ENCODE measurements at regions not wholly inside any gene's neighbourhood (a gene's known extent, or its start where the extent isn't known, plus 50 kb on each side); places are given as distances from the start of the nearest gene placed in this dataset.

GRCh38 chr7:35581605-35582210 lies 113.2 kb downstream of the HERPUD2 start:
- no peak for TF ChIP-seq MAX (IDR thresholded peaks at IDR 0.05)
- TF ChIP-seq USF1 (IDR thresholded peaks at IDR 0.05): no peak
- TF ChIP-seq CREB1 (IDR thresholded peaks at IDR 0.05; ENCODE audit: low read depth): no peak
- no peak for TF ChIP-seq YY1 (IDR thresholded peaks at IDR 0.05; ENCODE audit: low read depth)
- TF ChIP-seq NFIC (IDR thresholded peaks at IDR 0.05): no peak
- TF ChIP-seq ZBTB7A (IDR thresholded peaks at IDR 0.05; ENCODE audit: low read depth): no peak
- TF ChIP-seq TCF12 (IDR thresholded peaks at IDR 0.05; ENCODE audit: low read depth): no peak
- TF ChIP-seq EP300 (IDR thresholded peaks at IDR 0.05; ENCODE audit: borderline replicate concordance): no peak
- TF ChIP-seq RAD21 (IDR thresholded peaks at IDR 0.05; ENCODE audit: low read depth): no peak
- no peak for TF ChIP-seq CEBPB (IDR thresholded peaks at IDR 0.05)
- no peak for TF ChIP-seq FOXM1 (IDR thresholded peaks at IDR 0.05; ENCODE audit: borderline replicate concordance, low read depth)

- TF ChIP-seq MAX (IDR thresholded peaks at IDR 0.05) (no peak), EP300 (IDR thresholded peaks at IDR 0.05; ENCODE audit: borderline replicate concordance) (no peak), TCF12 (IDR thresholded peaks at IDR 0.05; ENCODE audit: low read depth) (no peak), CREB1 (IDR thresholded peaks at IDR 0.05; ENCODE audit: low read depth) (no peak), NFIC (IDR thresholded peaks at IDR 0.05) (no peak), ZBTB7A (IDR thresholded peaks at IDR 0.05; ENCODE audit: low read depth) (no peak), REST (IDR thresholded peaks at IDR 0.05; ENCODE audit: low read depth) (no peak), EGR1 (IDR thresholded peaks at IDR 0.05) (no peak), YY1 (IDR thresholded peaks at IDR 0.05; ENCODE audit: low read depth) (no peak), USF1 (IDR thresholded peaks at IDR 0.05) (no peak), FOXM1 (IDR thresholded peaks at IDR 0.05; ENCODE audit: borderline replicate concordance, low read depth) (no peak)
Measured at GRCh38 chr7:35576031-35576573, 118.8 kb downstream of the HERPUD2 start.

- TF ChIP-seq TCF12 (IDR thresholded peaks at IDR 0.05; ENCODE audit: low read depth): no peak
- no peak for TF ChIP-seq REST (IDR thresholded peaks at IDR 0.05; ENCODE audit: low read depth)
- no peak for TF ChIP-seq FOXM1 (IDR thresholded peaks at IDR 0.05; ENCODE audit: borderline replicate concordance, low read depth)
Measured at GRCh38 chr7:35571611-35572240, 123.2 kb downstream of the HERPUD2 start.

GRCh38 chr7:35570937-35571336 lies 124.0 kb downstream of the HERPUD2 start:
- TF ChIP-seq EGR1 (IDR thresholded peaks at IDR 0.05) (no peak), TEAD4 (IDR thresholded peaks at IDR 0.05) (no peak), ZBTB7A (IDR thresholded peaks at IDR 0.05; ENCODE audit: low read depth) (no peak), REST (IDR thresholded peaks at IDR 0.05; ENCODE audit: low read depth) (no peak), EP300 (IDR thresholded peaks at IDR 0.05; ENCODE audit: borderline replicate concordance) (no peak), TAF1 (IDR thresholded peaks at IDR 0.05; ENCODE audit: low read depth) (no peak), FOXM1 (IDR thresholded peaks at IDR 0.05; ENCODE audit: borderline replicate concordance, low read depth) (no peak), CEBPB (IDR thresholded peaks at IDR 0.05) (no peak), NFIC (IDR thresholded peaks at IDR 0.05) (no peak), USF1 (IDR thresholded peaks at IDR 0.05) (no peak), RAD21 (IDR thresholded peaks at IDR 0.05; ENCODE audit: low read depth) (no peak), TCF12 (IDR thresholded peaks at IDR 0.05; ENCODE audit: low read depth) (no peak), CREB1 (IDR thresholded peaks at IDR 0.05; ENCODE audit: low read depth) (no peak), MAX (IDR thresholded peaks at IDR 0.05) (no peak), YY1 (IDR thresholded peaks at IDR 0.05; ENCODE audit: low read depth) (no peak)
